Fibroblast of lung (primary cell): ENCODE measurements at regions not wholly inside any gene's neighbourhood (a gene's known extent, or its start where the extent isn't known, plus 50 kb on each side); places are given as distances from the start of the nearest gene placed in this dataset.

Experiments
- DNase-seq, 2 donors: peaks; one replicate each; pipeline versions ENCODE4 v3.0.0 to v3.0.0-alpha.2; 2010; ENCODE audit warnings: low read depth in 2 of 2
- H2AFZ ChIP-seq: 2 replicates; pipeline ENCODE4 v1.5.1; 2012; ENCODE audit warnings: low read length, control low read depth, inconsistent platforms
- H3K27ac ChIP-seq: 2 replicates; pipeline ENCODE4 v1.5.1; 2011; ENCODE audit warnings: low read length, control low read depth; ENCODE audit not compliant: insufficient read depth
- H3K27me3 ChIP-seq: 2 replicates; pipeline ENCODE4 v1.5.1; 2011; ENCODE audit warnings: mild to moderate bottlenecking, low read length; ENCODE audit not compliant: control insufficient read depth, insufficient read depth
- H3K36me3 ChIP-seq: 2 replicates; pipeline ENCODE4 v1.5.1; 2011; ENCODE audit warnings: low read length; ENCODE audit not compliant: control insufficient read depth, insufficient read depth
- H3K4me1 ChIP-seq: 2 replicates; pipeline ENCODE4 v1.5.1; 2011; ENCODE audit warnings: low read length; ENCODE audit not compliant: control insufficient read depth, insufficient read depth; ENCODE audit errors: extremely low read depth
- H3K4me2 ChIP-seq: 2 replicates; pipeline ENCODE4 v1.5.1; 2011; ENCODE audit warnings: low read length, control low read depth; ENCODE audit not compliant: insufficient read depth; ENCODE audit errors: extremely low read depth
- H3K4me3 ChIP-seq, 4 experiments: fragments of 200-600 bp in 1 of 4; sonication (generic) in 1 of 4; replicated peaks in 1 of 4; 2 replicates each; pipeline ENCODE4 v1.5.1; 2011 to 2016; ENCODE audit warnings: low read length in 4 of 4, low read depth in 3 of 4, mild to moderate bottlenecking in 3 of 4, control low read depth in 2 of 4, inconsistent platforms in 1 of 4, mixed read lengths in 1 of 4; ENCODE audit not compliant: insufficient read depth in 1 of 4; ENCODE audit errors: control extremely low read depth in 1 of 4
- H3K79me2 ChIP-seq: 2 replicates; pipeline ENCODE4 v1.5.1; 2012; ENCODE audit warnings: mild to moderate bottlenecking, low read length, inconsistent platforms; ENCODE audit not compliant: control insufficient read depth, insufficient read depth
- H3K9ac ChIP-seq: 2 replicates; pipeline ENCODE4 v1.5.1; 2011; ENCODE audit warnings: mild to moderate bottlenecking, low read length, control low read depth; ENCODE audit not compliant: insufficient read depth
- H3K9me3 ChIP-seq: 2 replicates; pipeline ENCODE4 v1.5.1; 2012; ENCODE audit warnings: low read depth, low read length; ENCODE audit not compliant: control insufficient read depth, insufficient read depth
- H4K20me1 ChIP-seq: 2 replicates; pipeline ENCODE4 v1.5.1; 2011; ENCODE audit warnings: low read length; ENCODE audit not compliant: control insufficient read depth, insufficient read depth; ENCODE audit errors: extremely low read depth
- EZH2 ChIP-seq: IDR thresholded peaks from 2 replicates; pipeline ENCODE4 v1.5.1; 2012; ENCODE audit warnings: low read length, control low read depth, mild to moderate bottlenecking; ENCODE audit errors: missing control alignments
- TF ChIP-seq, protein P1 (sequence below), 2 donors: IDR thresholded peaks in 1 of 2; conservative IDR thresholded peaks in 1 of 2; 1 replicate in 1 of 2; 2 replicates in 1 of 2; pipeline ENCODE4 v1.5.1; 2011 to 2012; ENCODE audit warnings: low read length in 2 of 2, control low read depth in 1 of 2, inconsistent platforms in 1 of 2, low read depth in 1 of 2, mild to moderate bottlenecking in 1 of 2

DNA sequence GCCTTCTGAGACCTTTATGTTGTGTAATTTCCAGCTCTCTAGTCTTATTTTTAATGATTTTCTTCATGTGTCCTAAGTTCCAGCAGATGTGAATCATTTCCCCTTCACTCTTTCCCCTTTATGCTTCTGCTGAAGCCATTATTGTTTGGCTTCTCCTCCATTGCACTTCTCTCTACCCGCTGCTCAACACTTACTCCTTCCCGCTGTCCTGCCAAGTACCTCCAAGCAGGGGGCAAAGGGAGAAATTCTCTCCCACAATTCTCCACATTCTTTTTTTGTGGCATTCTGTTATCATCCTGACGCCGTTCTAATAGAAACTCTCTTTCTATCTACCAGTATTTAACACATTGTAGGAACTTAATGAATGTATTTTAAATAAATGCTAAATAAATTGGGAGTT, 388.9 kb upstream of the TPK1 start:
- Histone ChIP-seq H2AFZ (no peak overlapping the region), H3K4me3 (no peak overlapping the region), H3K27me3 (no peaks in the 10 kb centered on the region), H3K4me1 (no peaks in the 10 kb centered on the region), H3K27ac (no peak overlapping the region), H3K9ac (no peak overlapping the region), H3K9me3 (no peaks in the 10 kb centered on the region), H3K36me3 (no peaks in the 10 kb centered on the region), H4K20me1 (no peaks in the 10 kb centered on the region), H3K4me2 (no peak overlapping the region), H3K79me2 (no peaks in the 10 kb centered on the region)
- TF ChIP-seq, protein P1, sequence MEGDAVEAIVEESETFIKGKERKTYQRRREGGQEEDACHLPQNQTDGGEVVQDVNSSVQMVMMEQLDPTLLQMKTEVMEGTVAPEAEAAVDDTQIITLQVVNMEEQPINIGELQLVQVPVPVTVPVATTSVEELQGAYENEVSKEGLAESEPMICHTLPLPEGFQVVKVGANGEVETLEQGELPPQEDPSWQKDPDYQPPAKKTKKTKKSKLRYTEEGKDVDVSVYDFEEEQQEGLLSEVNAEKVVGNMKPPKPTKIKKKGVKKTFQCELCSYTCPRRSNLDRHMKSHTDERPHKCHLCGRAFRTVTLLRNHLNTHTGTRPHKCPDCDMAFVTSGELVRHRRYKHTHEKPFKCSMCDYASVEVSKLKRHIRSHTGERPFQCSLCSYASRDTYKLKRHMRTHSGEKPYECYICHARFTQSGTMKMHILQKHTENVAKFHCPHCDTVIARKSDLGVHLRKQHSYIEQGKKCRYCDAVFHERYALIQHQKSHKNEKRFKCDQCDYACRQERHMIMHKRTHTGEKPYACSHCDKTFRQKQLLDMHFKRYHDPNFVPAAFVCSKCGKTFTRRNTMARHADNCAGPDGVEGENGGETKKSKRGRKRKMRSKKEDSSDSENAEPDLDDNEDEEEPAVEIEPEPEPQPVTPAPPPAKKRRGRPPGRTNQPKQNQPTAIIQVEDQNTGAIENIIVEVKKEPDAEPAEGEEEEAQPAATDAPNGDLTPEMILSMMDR (conservative IDR thresholded peaks at IDR 0.05 in 1 of 2, IDR thresholded peaks at IDR 0.05 in 1 of 2; ENCODE audit: low read depth in 1 of 2, low read length in 2 of 2): no peak
- TF ChIP-seq EZH2: no peak
- no peak for DNase-seq

DNA sequence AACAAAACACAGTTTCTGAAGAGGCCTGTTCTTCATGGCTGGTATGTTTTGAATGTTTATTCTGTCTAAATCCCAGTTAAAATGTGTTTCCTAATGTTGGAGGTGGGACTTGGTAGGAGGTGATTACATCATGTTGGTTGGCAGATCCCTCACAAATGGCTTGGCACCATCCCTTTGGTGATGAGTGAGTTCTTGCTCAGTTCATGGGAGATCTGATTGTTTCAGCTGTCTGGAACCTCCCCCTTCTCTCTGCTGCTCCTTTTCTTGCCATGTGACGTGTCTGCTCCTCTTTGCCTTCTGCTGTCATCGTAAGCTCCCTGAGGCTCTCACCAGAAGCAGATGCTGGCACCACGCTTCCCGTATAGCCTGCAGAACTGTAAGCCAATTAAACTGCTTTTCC, 383.6 kb upstream of the TPK1 start:
- peak in 1 of 2 donors; percentile 52 for DNase-seq
- Histone ChIP-seq H3K9ac (no peak overlapping the region), H4K20me1 (no peaks in the 10 kb centered on the region), H3K27me3 (no peaks in the 10 kb centered on the region), H3K4me1 (no peaks in the 10 kb centered on the region), H3K4me3 (no peak overlapping the region), H3K4me2 (no peak overlapping the region), H3K36me3 (no peaks in the 10 kb centered on the region), H3K9me3 (no peaks in the 10 kb centered on the region), H3K27ac (no peak overlapping the region), H3K79me2 (no peaks in the 10 kb centered on the region), H2AFZ (no peak overlapping the region)
- TF ChIP-seq EZH2: no peak
- TF ChIP-seq, protein P1 (conservative IDR thresholded peaks at IDR 0.05 in 1 of 2, IDR thresholded peaks at IDR 0.05 in 1 of 2; ENCODE audit: low read depth in 1 of 2, low read length in 2 of 2): no peak

DNA sequence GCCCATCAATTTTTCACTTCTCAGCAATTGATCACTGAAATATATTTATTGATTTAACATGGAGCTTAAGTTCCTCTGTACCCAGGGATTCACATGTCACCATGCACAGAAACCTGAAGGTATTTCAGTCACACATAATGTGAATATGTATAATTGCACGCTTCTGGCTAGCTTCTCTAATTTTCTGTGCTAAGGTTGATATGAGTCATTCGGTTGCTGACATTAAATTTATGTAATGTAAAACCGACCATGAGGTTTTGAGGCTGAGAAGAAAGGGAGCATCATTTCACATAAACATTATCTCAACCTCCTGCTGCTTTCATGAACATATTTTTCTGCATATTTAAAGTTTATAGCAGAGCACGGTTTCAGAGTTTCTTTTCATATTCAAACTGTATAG, 381.0 kb upstream of the TPK1 start:
- peak in 1 of 2 donors; percentile 64 for DNase-seq
- Histone ChIP-seq H4K20me1 (no peaks in the 10 kb centered on the region), H3K79me2 (no peaks in the 10 kb centered on the region)

More for the DNA sequence above, 381.0 kb upstream of the TPK1 start:
- H3K36me3 ChIP-seq: no peaks in the 10 kb centered on the region
- no peak overlapping the region for H3K9ac ChIP-seq
- no peak overlapping the region for H3K4me3 ChIP-seq
- H2AFZ ChIP-seq: no peak overlapping the region
- no peak overlapping the region for H3K4me2 ChIP-seq
- no peaks in the 10 kb centered on the region for H3K27me3 ChIP-seq
- no peak overlapping the region for H3K27ac ChIP-seq
- TF ChIP-seq, protein P1 (conservative IDR thresholded peaks at IDR 0.05 in 1 of 2, IDR thresholded peaks at IDR 0.05 in 1 of 2; ENCODE audit: low read depth in 1 of 2, low read length in 2 of 2): no peak
- TF ChIP-seq EZH2: no peak
- H3K4me1 ChIP-seq: no peaks in the 10 kb centered on the region
- H3K9me3 ChIP-seq: no peaks in the 10 kb centered on the region
